GM04504 (cell line): ENCODE measurements at regions not wholly inside any gene's neighbourhood (a gene's known extent, or its start where the extent isn't known, plus 50 kb on each side); places are given as distances from the start of the nearest gene placed in this dataset.
"Not testable (repeated sequence)": the region's sequence is repeated elsewhere in the genome, so short reads cannot be mapped to it uniquely, and the experiment has no call there.

Experiments used
- DNase-seq: peaks from one replicate; pipeline ENCODE4 v3.0.0-alpha.2; 2012; ENCODE audit warnings: low read depth

GRCh38 chr9:82382887-82383616 lies 394.5 kb downstream of the SPATA31D1 start:
- no peak for DNase-seq

- no peak for DNase-seq
These were observed 397.1 kb downstream of the SPATA31D1 start for GRCh38 chr9:82385633-82386032.

DNA sequence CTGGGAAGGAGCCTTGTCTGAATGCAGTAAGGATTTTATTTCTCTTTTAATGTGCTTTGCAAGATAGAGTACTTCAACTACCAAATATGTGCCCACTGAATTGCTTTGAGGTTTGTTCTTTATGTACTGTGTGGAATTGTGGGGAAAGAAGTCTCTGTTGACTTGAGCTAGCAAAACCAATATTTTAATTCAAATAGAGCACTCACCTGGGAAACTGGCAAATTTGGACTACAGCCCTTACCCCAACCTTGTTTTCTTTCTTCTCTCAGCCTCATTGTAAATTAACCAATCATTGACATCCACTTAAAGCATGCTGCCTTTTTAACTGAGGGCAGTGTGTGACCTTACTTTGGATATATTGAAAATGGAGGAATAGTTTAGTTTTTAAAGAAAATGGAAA lies 409.0 kb downstream of the SPATA31D1 start:
- DNase-seq: no peak

DNA sequence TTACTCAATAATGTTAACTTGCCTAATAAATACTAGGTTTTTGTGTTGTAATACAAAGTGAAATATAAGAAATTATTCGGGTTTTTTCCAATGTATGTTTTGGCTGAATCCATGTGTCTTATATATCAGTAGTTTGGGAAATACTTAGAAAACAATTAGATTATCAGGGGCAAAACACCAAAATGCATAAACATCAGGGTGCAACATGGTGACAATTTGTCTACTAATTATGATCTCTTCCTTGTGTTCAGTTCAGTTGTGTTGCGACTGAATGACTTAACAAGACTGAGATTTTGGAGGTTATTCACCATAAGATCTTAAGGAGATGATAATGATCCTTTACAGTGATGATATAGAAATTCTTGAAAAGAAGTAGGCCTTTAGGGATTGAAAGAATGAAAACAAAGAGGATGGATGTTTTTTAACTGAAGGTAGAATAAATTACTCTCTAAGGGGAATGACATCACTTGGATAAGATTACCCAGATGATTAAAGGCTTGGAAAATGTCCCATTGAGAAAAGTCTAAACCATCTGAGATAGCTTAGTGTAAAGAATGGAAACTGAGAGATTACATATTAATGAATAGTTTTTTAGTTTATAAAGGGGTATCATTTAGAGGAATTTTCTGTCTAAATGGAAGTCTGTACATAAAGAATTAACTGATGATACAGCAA lies 415.8 kb downstream of the SPATA31D1 start:
- peak; percentile 16 for DNase-seq

GRCh38 chr9:82404881-82405280 lies 416.3 kb downstream of the SPATA31D1 start:
- DNase-seq: peak; percentile 3

GRCh38 chr9:82406456-82407085 lies 418.0 kb downstream of the SPATA31D1 start:
- DNase-seq: no peak

DNA sequence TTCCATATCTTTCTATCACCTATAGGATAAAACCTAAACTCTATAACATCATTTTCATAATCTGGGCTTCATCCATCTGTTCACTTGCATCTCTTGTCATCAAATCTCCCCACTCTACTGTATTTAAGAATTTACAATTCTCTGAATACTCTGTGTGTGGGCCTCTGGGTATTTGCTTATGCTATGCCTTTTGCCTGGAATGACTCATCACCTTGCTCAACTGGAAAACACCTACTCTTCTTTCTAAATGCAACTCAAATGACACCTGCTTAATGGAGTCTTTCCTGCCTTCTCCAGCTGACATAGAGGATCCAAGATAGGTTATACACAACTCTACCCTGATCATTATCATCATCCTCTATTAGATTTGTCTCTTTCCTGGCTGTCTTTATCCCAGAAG lies 421.7 kb downstream of the SPATA31D1 start:
- DNase-seq: no peak

DNA sequence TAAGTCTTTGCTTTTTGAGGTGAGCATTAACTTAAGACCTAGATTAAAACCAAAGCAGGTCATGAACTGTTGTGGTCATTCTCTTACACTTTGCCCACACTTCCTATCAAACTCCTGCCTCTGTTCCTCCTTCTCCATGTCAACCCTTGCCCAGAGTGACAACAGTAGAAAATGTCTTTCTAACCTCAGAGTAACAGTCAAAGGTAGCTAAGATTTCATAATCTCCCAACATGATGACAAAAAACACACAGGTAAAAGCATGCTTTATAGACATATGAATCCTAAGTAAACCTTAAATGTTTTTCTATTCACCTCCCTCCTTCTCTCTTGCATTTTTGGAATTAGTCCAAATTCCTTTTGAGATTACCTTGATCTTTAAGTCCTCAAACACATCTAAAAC lies 422.3 kb downstream of the SPATA31D1 start:
- no peak for DNase-seq

GRCh38 chr9:82412586-82413305 lies 424.2 kb downstream of the SPATA31D1 start:
- no peak for DNase-seq

- DNase-seq: no peak
These were observed 428.9 kb downstream of the SPATA31D1 start for GRCh38 chr9:82417501-82417900.

- DNase-seq: no peak
These were observed 429.8 kb downstream of the SPATA31D1 start for GRCh38 chr9:82418334-82418733.

DNA sequence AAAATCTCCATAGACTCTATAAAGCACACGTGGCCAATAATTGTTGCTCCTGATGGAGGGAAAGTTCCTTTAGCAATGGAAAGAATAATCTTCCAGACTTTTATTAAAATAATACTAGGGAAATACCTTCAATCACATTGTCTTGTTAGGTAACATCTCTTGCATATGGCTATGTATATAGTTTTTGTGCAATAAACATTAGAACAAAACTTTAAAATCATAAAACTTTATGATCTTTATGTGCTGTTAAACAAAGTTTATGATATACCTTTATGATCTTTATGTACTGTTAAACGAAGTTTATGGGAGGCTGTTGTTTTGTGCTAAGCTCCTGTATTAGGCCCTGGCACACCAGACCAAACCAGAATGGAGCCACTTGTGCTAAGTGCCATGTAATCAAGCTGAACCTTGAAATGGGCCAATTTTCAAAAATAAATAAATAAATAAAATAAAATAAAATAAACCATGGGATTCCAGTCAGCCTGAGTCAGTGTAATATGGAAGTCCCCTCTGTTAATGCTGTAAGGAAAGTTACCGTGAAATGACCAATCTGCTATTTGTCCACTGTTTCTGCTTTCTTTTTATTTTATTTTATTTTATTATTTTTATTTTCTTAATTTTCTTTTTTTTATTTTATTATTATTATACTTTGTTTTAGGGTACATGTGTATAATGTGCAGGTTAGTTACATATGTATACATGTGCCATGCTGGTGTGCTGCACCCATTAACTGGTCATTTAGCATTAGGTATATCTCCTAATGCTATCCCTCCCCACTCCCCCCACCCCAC lies 431.3 kb downstream of the SPATA31D1 start:
- DNase-seq: no peak

GRCh38 chr9:82421498-82421897 lies 432.9 kb downstream of the SPATA31D1 start:
- no peak for DNase-seq

GRCh38 chr9:82423700-82424099 lies 435.1 kb downstream of the SPATA31D1 start:
- no peak for DNase-seq

GRCh38 chr9:82424599-82425120 lies 436.1 kb downstream of the SPATA31D1 start:
- DNase-seq: no peak

GRCh38 chr9:82431121-82431520 lies 442.5 kb downstream of the SPATA31D1 start:
- no peak for DNase-seq

- not testable (repeated sequence) for DNase-seq
These were observed 444.8 kb downstream of the SPATA31D1 start for GRCh38 chr9:82433290-82433931.

DNA sequence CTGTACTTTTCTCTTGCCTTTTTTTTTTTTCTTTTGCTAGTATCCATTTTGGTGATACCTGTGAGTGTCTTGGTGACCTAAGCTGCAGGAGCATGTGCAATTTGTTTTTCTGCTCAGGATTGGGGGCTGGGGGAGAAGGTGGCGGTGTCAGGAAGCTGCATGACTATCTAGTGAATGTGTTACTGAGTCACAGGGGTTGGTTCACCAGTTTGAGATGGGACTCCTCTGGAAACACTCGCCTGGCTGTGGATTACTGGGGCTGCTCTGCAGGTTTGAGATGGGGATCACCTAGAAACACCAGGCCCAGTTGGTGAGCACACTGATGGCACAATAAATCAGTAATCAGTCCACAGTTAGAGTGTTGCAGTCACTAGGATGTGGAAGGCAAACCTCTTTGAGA lies 447.9 kb downstream of the SPATA31D1 start:
- no peak for DNase-seq

- DNase-seq: not testable (repeated sequence)
These were observed 448.6 kb downstream of the SPATA31D1 start for GRCh38 chr9:82437183-82437582.

- no peak for DNase-seq
These were observed 450.0 kb downstream of the SPATA31D1 start for GRCh38 chr9:82438581-82438980.

GRCh38 chr9:82443312-82443711 lies 454.7 kb downstream of the SPATA31D1 start:
- no peak for DNase-seq
